ENCODE measurements at regions not wholly inside any gene's neighbourhood (a gene's known extent, or its start where the extent isn't known, plus 50 kb on each side); places are given as distances from the start of the nearest gene placed in this dataset.
A peak's percentile ranks its signal among the peaks of the same experiment; 100 is the strongest.
"Not testable (repeated sequence)": the region's sequence is repeated elsewhere in the genome, so short reads cannot be mapped to it uniquely, and the experiment has no call there.

DNA sequence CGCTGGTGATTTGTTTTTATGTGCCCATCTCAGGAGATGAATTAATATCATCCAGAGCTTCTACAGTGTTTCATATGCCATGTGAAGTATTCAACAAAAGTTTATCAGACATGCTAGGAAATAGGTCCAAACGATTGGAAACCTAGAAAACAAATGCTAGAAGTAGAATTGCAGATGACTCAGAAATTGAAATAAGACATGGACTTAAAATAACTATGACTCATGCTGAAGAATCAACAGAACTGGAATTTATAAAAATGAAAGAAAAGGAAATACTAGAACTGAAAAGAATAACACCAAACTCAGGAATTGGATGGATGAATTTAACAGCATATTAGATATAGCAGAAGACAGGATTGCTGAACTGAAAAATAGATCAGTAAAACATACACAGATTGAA, 172.7 kb upstream of the GIMD1 start:
- H3K4me3 ChIP-seq (ENCODE audit: low read length): no peak overlapping the region
- TF ChIP-seq, protein P1, sequence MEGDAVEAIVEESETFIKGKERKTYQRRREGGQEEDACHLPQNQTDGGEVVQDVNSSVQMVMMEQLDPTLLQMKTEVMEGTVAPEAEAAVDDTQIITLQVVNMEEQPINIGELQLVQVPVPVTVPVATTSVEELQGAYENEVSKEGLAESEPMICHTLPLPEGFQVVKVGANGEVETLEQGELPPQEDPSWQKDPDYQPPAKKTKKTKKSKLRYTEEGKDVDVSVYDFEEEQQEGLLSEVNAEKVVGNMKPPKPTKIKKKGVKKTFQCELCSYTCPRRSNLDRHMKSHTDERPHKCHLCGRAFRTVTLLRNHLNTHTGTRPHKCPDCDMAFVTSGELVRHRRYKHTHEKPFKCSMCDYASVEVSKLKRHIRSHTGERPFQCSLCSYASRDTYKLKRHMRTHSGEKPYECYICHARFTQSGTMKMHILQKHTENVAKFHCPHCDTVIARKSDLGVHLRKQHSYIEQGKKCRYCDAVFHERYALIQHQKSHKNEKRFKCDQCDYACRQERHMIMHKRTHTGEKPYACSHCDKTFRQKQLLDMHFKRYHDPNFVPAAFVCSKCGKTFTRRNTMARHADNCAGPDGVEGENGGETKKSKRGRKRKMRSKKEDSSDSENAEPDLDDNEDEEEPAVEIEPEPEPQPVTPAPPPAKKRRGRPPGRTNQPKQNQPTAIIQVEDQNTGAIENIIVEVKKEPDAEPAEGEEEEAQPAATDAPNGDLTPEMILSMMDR (conservative IDR thresholded peaks at IDR 0.05; ENCODE audit: low read depth, low read length): no peak
- DNase-seq (ENCODE audit: low read depth): no peak

DNA sequence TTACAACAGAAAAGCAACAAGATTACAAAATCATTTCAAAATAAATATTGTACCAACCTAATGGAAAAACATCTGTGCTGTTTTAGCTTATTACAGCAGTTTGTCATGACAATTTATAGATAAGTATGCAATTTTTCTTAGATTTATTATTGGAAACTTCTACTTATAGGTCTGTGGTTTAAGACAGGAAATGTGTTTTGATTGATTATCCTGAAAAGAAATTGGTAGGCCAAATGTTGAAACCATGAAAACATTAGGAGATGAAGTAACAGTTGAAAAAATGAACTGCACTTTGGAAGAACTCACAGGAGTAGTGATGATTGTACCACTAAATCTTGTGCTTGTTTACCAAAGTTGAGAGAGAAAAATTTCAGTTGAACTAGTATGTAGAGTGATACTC, 162.2 kb upstream of the GIMD1 start:
- no peak overlapping the region for H3K4me3 ChIP-seq (ENCODE audit: low read length)
- no peak for DNase-seq (ENCODE audit: low read depth)
- TF ChIP-seq, protein P1 (conservative IDR thresholded peaks at IDR 0.05; ENCODE audit: low read depth, low read length): no peak

DNA sequence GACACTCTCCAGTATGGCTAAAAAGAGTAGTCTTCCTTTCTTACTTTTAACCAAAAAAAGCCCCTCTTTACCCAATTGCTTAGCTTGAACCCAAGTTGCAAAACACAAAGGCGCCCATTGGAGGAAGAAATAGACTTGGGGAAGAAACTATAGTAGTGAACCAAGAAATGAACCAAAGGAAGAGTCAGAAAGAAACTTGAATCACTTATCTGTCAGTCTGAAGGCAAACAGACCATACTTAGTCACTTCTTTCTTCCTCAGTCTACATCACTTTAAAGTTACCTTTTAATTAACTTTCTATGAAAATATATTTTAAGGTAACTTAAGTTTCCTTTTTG, 161.4 kb upstream of the GIMD1 start:
- TF ChIP-seq, protein P1 (conservative IDR thresholded peaks at IDR 0.05; ENCODE audit: low read depth, low read length): no peak
- no peak overlapping the region for H3K4me3 ChIP-seq (ENCODE audit: low read length)
- DNase-seq (ENCODE audit: low read depth): no peak

DNA sequence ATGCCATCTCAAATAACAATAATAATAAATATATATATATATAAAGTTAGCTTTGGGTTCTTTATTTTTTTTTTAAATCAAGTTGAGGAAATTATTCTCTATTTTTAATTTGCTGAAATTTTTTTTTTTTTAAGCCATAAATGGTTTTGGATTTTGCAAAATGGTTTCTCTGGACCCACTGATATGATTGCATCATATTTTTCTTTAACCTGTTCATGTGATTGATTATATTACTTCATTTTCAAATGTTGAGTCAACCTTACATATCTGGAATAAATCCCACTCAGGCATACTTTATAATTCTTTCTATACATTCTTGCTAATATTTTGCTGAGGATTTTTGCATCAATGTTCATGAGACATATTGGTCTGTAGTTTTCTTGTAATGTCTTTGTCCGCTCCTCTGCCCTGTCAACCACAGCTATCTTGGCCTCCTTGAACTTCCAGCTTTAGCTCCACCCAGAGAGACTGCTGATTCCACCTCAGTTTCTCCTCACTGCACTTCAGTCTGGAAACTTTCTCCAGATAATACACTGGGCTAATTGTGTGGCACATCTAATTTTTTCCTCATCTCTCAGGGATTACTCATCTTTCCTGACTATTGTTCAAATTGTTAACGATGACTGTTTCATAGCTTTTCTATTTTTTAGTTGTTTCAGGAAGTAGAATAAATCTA, 160.9 kb upstream of the GIMD1 start:
- H3K4me3 ChIP-seq (ENCODE audit: low read length): no peak overlapping the region
- DNase-seq (ENCODE audit: low read depth): no peak
- TF ChIP-seq, protein P1 (conservative IDR thresholded peaks at IDR 0.05; ENCODE audit: low read depth, low read length): no peak

DNA sequence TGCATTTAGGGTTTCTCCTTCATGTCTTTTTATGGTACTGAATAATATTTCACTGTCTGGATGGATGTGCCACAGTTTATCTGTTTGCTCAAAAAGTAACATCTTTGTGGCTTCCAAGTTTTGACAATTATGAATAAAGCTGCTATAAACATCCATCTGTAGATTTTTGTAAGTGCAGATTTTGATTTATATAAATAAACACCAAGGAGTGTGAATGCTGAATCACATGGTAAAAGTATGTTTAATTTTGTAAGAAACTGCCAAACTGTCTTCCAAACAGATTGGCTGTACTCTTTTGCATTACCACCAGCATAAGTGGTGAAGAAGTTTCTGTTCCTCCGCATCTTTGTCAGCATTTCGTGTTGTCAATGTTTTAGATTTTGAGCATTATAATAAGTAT, 158.7 kb upstream of the GIMD1 start:
- no peak for DNase-seq (ENCODE audit: low read depth)
- TF ChIP-seq, protein P1 (conservative IDR thresholded peaks at IDR 0.05; ENCODE audit: low read depth, low read length): no peak
- no peak overlapping the region for H3K4me3 ChIP-seq (ENCODE audit: low read length)

DNA sequence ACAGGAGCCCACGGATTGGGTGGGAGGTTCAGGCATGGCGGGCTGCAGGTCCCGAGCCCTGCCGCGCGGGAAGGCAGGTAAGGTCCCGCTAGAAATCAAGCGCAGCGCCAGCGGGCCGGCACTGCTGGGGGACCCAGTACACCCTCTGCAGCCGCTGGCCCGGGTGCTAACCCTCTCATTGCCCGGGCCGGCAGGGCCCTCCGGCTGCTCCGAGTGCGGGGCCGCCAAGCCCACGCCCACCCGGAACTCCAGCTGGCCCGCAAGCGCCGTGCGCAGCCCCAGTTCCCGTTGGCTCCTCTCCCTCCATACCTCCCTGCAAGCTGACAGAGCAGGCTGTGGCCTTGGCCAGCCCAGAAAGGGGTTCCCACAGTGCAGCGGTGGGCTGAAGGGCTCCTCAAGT, 156.8 kb upstream of the GIMD1 start:
- not testable (repeated sequence) for DNase-seq (ENCODE audit: low read depth); H3K4me3 ChIP-seq (ENCODE audit: low read length)

DNA sequence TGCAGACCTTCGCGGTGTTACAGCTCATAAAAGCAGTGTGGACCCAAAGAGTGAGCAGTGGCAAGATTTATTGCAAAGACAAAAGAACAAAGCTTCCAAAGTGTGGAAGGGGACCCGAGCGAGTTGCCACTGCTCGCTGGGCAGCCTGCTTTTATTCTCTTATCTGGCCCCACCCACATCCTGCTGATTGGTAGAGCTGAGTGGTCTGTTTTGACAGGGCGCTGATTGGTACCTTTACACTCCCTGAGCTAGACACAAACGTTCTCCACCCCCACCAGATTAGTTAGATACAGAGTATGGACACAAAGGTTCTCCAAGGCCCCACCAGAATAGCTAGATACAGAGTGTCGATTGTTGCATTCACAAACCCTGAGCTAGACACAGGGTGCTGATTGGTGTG, 156.2 kb upstream of the GIMD1 start:
- not testable (repeated sequence) for DNase-seq (ENCODE audit: low read depth); H3K4me3 ChIP-seq (ENCODE audit: low read length)

DNA sequence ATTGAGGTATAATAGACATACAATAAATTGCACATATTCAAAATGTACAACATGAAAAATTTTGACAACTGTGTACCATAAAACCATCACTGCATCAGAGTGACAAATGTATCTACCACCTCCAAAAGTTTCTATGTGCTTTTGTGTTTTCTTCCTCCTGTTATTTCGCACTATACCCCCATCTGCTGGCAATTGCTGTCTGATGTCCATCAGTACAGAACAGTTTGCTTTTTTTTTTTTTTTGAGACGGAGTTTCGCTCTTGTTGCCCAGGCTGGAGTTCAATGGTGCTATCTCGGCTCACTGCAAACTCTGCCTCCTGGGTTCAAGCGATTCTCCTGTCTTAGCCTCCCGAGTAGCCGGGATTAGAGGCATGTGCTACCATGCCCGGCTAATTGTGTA, 154.3 kb upstream of the GIMD1 start:
- TF ChIP-seq, protein P1 (conservative IDR thresholded peaks at IDR 0.05; ENCODE audit: low read depth, low read length): peak; percentile 46
- no peak overlapping the region for H3K4me3 ChIP-seq (ENCODE audit: low read length)
- no peak for DNase-seq (ENCODE audit: low read depth)
